Prostate gland (tissue), 2 donors: ENCODE measurements at regions not wholly inside any gene's neighbourhood (a gene's known extent, or its start where the extent isn't known, plus 50 kb on each side); places are given as distances from the start of the nearest gene placed in this dataset.

Experiments
- DNase-seq: peaks from one replicate; pipeline ENCODE4 v3.0.0-alpha.2; 2019; ENCODE audit warnings: low spot score
- H3K27ac ChIP-seq, 2 donors: fragments of 200-600 bp; sonication (generic); 2 replicates each; pipeline ENCODE4 v1.5.1; 2017 to 2019
- H3K27me3 ChIP-seq: fragments of 200-600 bp; sonication (generic); replicated peaks from 2 replicates; pipeline ENCODE4 v1.5.1; 2019; ENCODE audit not compliant: insufficient read depth
- H3K36me3 ChIP-seq, 2 donors: fragments of 200-600 bp; sonication (generic); 1 replicate in 1 of 2; 2 replicates in 1 of 2; pipeline versions ENCODE4 v1.5.1 to v1.8.1; 2017 to 2019
- H3K4me1 ChIP-seq: fragments of 200-600 bp; sonication (generic); replicated peaks from 2 replicates; pipeline ENCODE4 v1.5.1; 2019
- H3K4me3 ChIP-seq, 2 donors: fragments of 200-600 bp; sonication (generic); 2 replicates each; pipeline ENCODE4 v1.5.1; 2017 to 2019
- H3K9me3 ChIP-seq: fragments of 200-600 bp; sonication (generic); 2 replicates; pipeline ENCODE4 v1.5.1; 2017
- CTCF ChIP-seq, 4 experiments: fragments of 200-600 bp in 2 of 4; fragments of 450-650 bp in 2 of 4; sonication (generic) in 2 of 4; IDR thresholded peaks; 1 replicate in 3 of 4; 2 replicates in 1 of 4; pipeline ENCODE4 v1.5.1; 2016 to 2019; ENCODE audit warnings: antibody characterized with exemption in 4 of 4, mild to moderate bottlenecking in 2 of 4, moderate library complexity in 2 of 4
- POLR2A ChIP-seq: fragments of 450-650 bp; IDR thresholded peaks from one replicate; pipeline ENCODE4 v1.6.1; 2016; ENCODE audit warnings: antibody characterized with exemption, mild to moderate bottlenecking
- POLR2AphosphoS5 ChIP-seq: sonication (generic); formaldehyde crosslinking; IDR thresholded peaks from one replicate; pipeline ENCODE4 v1.6.1; 2017; ENCODE audit warnings: antibody characterized with exemption
- WGBS: methylation state at CpG from one replicate; pipeline ENCODE4 v1.1.5; 2018; 5-methylcytosine and 5-hydroxymethylcytosine counted together
- intact Hi-C: fragments of 100-400 bp; cut with DNase I; formaldehyde crosslinking; loops from one replicate; pipeline ENCODE4 v1.14.2; 2022

- 97% methylated on average over 3 of the region's 3 CpGs for WGBS
- no peaks in the 10 kb centered on the region for H3K27me3 ChIP-seq
- no peaks in the 10 kb centered on the region for H3K36me3 ChIP-seq
- no peaks in the 10 kb centered on the region for H3K4me1 ChIP-seq
- no peaks in the 10 kb centered on the region for H3K9me3 ChIP-seq
- DNase-seq, result no peak
- no peak overlapping the region for H3K27ac ChIP-seq
- H3K4me3 ChIP-seq, result no peak overlapping the region
- intact Hi-C loops, result no loop called here
- TF ChIP-seq POLR2A (no peak), CTCF (IDR thresholded peaks at IDR 0.05) (no peak), POLR2AphosphoS5 (no peak)
Measured at GRCh38 chrX:139093201-139093600, 381.7 kb upstream of the FGF13 start.

DNA sequence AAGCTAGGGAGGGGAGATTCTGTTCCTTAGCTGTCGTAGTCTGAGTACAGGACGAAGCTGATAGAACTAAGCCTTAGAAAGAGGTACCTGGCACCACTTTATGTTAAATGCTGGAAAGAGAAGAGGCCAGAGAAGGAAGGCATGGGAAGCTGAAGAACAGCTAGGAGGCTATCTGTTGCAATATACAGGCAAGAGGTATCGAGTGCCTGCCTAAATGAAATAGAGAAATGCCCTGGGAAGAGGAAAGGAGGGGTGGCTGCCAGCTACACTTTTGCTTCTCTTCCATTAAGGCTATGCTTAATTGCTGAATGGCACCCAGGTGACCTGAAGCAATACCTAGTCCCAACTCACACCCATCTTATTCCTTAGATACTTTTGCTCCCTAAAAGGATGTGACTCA, 380.4 kb upstream of the FGF13 start:
- H3K4me3 ChIP-seq, result no peak overlapping the region
- no peak overlapping the region for H3K27ac ChIP-seq
- H3K4me1 ChIP-seq, result no peaks in the 10 kb centered on the region
- WGBS, result 42% methylated on average over 3 of the region's 3 CpGs
- no peaks in the 10 kb centered on the region for H3K27me3 ChIP-seq
- TF ChIP-seq POLR2A, result no peak
- H3K9me3 ChIP-seq, result no peaks in the 10 kb centered on the region
- intact Hi-C loops, result no loop called here
- no peak for DNase-seq
- H3K36me3 ChIP-seq, result no peaks in the 10 kb centered on the region

- intact Hi-C loops, result no loop called here
- no peak overlapping the region for H3K27ac ChIP-seq
- DNase-seq, result no peak
- no peak for TF ChIP-seq POLR2AphosphoS5
- TF ChIP-seq POLR2A, result no peak
- TF ChIP-seq CTCF (IDR thresholded peaks at IDR 0.05), result no peak
- H3K9me3 ChIP-seq, result no peaks in the 10 kb centered on the region
- H3K27me3 ChIP-seq, result no peaks in the 10 kb centered on the region
- no peaks in the 10 kb centered on the region for H3K36me3 ChIP-seq
- H3K4me1 ChIP-seq, result no peaks in the 10 kb centered on the region
- no peak overlapping the region for H3K4me3 ChIP-seq
Measured at GRCh38 chrX:139091066-139091465, 379.5 kb upstream of the FGF13 start.

DNA sequence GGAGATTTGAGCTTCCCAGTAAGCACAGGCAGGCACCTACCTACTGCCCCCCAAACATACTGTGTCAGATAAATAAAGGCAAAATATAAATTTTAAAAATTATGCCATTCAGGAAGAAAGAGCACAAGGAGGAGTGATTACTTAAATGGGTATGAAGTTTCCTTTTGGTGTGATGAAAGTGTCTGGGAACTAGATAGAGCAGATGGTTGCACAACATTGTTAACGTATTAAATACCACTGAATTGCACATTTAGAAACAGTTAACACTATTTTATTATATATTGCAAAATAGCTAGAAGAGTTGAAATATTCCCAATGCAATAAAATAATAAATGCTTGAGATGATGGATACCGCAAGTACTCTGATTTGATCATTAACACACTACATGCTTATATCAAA, 374.7 kb upstream of the FGF13 start:
- no peak for DNase-seq
- Histone ChIP-seq H3K4me1 (no peaks in the 10 kb centered on the region), H3K27ac (no peak overlapping the region), H3K36me3 (no peaks in the 10 kb centered on the region), H3K9me3 (no peaks in the 10 kb centered on the region), H3K4me3 (no peak overlapping the region), H3K27me3 (no peaks in the 10 kb centered on the region)
- 93% methylated on average over 2 of the region's 2 CpGs for WGBS
- no peak for TF ChIP-seq POLR2AphosphoS5
- TF ChIP-seq POLR2A, result no peak
- no peak for TF ChIP-seq CTCF (IDR thresholded peaks at IDR 0.05)
- intact Hi-C loops, result no loop called here

DNA sequence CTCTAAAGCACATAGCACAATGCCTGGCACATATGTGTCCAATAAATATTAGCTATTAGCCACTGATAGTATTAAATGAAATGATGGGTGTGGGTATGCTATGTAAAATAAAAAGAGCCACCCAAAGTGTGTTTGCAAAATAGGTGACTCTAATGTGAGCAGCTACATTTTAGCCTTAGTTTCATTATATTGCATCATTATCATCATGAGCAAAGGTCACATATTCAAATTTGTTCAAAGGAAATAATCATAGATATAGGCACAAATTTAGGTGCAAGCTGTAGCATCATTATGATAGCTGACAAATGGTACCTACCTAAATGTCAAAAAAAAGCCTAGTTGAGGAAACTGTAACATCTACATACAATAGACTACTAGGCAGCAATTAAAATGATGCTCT, 373.9 kb upstream of the FGF13 start:
- no peak overlapping the region for H3K27ac ChIP-seq
- H3K27me3 ChIP-seq, result no peaks in the 10 kb centered on the region
- H3K4me3 ChIP-seq, result no peak overlapping the region
- no peaks in the 10 kb centered on the region for H3K4me1 ChIP-seq
- intact Hi-C loops, result no loop called here
- H3K9me3 ChIP-seq, result no peaks in the 10 kb centered on the region
- TF ChIP-seq POLR2AphosphoS5 (no peak), POLR2A (no peak), CTCF (IDR thresholded peaks at IDR 0.05) (no peak)
- no peak for DNase-seq
- H3K36me3 ChIP-seq, result no peaks in the 10 kb centered on the region
